ENCODE measurements at regions not wholly inside any gene's neighbourhood (a gene's known extent, or its start where the extent isn't known, plus 50 kb on each side); places are given as distances from the start of the nearest gene placed in this dataset.

- no peak for TF ChIP-seq EZH2phosphoT487 (IDR thresholded peaks at IDR 0.05; ENCODE audit: low read depth)
- TF ChIP-seq, protein P1, sequence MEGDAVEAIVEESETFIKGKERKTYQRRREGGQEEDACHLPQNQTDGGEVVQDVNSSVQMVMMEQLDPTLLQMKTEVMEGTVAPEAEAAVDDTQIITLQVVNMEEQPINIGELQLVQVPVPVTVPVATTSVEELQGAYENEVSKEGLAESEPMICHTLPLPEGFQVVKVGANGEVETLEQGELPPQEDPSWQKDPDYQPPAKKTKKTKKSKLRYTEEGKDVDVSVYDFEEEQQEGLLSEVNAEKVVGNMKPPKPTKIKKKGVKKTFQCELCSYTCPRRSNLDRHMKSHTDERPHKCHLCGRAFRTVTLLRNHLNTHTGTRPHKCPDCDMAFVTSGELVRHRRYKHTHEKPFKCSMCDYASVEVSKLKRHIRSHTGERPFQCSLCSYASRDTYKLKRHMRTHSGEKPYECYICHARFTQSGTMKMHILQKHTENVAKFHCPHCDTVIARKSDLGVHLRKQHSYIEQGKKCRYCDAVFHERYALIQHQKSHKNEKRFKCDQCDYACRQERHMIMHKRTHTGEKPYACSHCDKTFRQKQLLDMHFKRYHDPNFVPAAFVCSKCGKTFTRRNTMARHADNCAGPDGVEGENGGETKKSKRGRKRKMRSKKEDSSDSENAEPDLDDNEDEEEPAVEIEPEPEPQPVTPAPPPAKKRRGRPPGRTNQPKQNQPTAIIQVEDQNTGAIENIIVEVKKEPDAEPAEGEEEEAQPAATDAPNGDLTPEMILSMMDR (IDR thresholded peaks at IDR 0.05; ENCODE audit: low read depth, low read length), result no peak
- H2AFZ ChIP-seq (ENCODE audit: low read depth, low read length), result no peak overlapping the region
- no peaks in the 10 kb centered on the region for H3K4me1 ChIP-seq (ENCODE audit: low read length)
- H3K9me3 ChIP-seq (ENCODE audit: insufficient read depth, low read length), result no peaks in the 10 kb centered on the region
- no peak overlapping the region for H3K4me2 ChIP-seq (ENCODE audit: low read length)
- no peaks in the 10 kb centered on the region for H4K20me1 ChIP-seq (ENCODE audit: insufficient read depth, low read length)
- H3K79me2 ChIP-seq (ENCODE audit: low read length), result no peaks in the 10 kb centered on the region
- no peaks in the 10 kb centered on the region for H3K27me3 ChIP-seq (ENCODE audit: low read depth, low read length)
- no peaks in the 10 kb centered on the region for H3K36me3 ChIP-seq (replicated peaks; ENCODE audit: low read depth, low read length)
- H3K9ac ChIP-seq (ENCODE audit: low read length), result no peak overlapping the region
- H3K27ac ChIP-seq (ENCODE audit: low read length), result no peak overlapping the region
- no peak overlapping the region for H3K4me3 ChIP-seq (ENCODE audit: low read length)
These were observed 775.9 kb upstream of the CDH9 start for GRCh38 chr5:27814286-27814685.

- Histone ChIP-seq H3K36me3 (replicated peaks; ENCODE audit: low read depth, low read length) (no peaks in the 10 kb centered on the region), H3K27me3 (ENCODE audit: low read depth, low read length) (no peaks in the 10 kb centered on the region), H3K4me1 (ENCODE audit: low read length) (no peaks in the 10 kb centered on the region), H3K79me2 (ENCODE audit: low read length) (no peaks in the 10 kb centered on the region), H3K9me3 (ENCODE audit: insufficient read depth, low read length) (no peaks in the 10 kb centered on the region), H2AFZ (ENCODE audit: low read depth, low read length) (no peak overlapping the region), H3K4me3 (ENCODE audit: low read length) (no peak overlapping the region), H4K20me1 (ENCODE audit: insufficient read depth, low read length) (no peaks in the 10 kb centered on the region), H3K27ac (ENCODE audit: low read length) (no peak overlapping the region), H3K9ac (ENCODE audit: low read length) (no peak overlapping the region), H3K4me2 (ENCODE audit: low read length) (no peak overlapping the region)
- no peak for TF ChIP-seq EZH2phosphoT487 (IDR thresholded peaks at IDR 0.05; ENCODE audit: low read depth)
- TF ChIP-seq, protein P1 (IDR thresholded peaks at IDR 0.05; ENCODE audit: low read depth, low read length), result no peak
These were observed 772.1 kb upstream of the CDH9 start for GRCh38 chr5:27810458-27810857.

DNA sequence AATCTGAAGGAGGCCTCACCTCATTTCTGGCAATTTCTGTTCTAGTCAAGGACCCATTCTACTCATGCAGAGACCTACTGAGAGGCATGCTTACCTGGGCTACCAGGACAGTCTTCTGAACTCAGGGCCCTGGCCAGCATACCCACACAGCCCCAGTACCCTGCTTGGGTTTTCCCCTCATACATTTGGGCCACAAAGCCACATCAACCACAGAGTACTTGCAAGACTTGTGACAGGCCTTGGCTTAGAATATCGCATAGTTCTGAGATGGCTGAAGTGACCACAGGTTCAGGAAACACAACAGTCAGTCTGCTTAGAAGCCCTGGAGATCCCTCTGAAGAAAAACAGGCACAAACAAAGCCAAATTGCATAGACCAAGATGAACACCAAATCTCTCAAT, 758.8 kb upstream of the CDH9 start:
- no peak overlapping the region for H3K4me3 ChIP-seq (ENCODE audit: low read length)
- no peak overlapping the region for H3K4me2 ChIP-seq (ENCODE audit: low read length)
- H3K79me2 ChIP-seq (ENCODE audit: low read length), result no peaks in the 10 kb centered on the region
- H4K20me1 ChIP-seq (ENCODE audit: insufficient read depth, low read length), result no peaks in the 10 kb centered on the region
- no peaks in the 10 kb centered on the region for H3K4me1 ChIP-seq (ENCODE audit: low read length)
- no peak overlapping the region for H2AFZ ChIP-seq (ENCODE audit: low read depth, low read length)
- no peak overlapping the region for H3K27ac ChIP-seq (ENCODE audit: low read length)
- no peaks in the 10 kb centered on the region for H3K27me3 ChIP-seq (ENCODE audit: low read depth, low read length)
- no peak for TF ChIP-seq EZH2phosphoT487 (IDR thresholded peaks at IDR 0.05; ENCODE audit: low read depth)
- TF ChIP-seq, protein P1 (IDR thresholded peaks at IDR 0.05; ENCODE audit: low read depth, low read length), result no peak
- no peak overlapping the region for H3K9ac ChIP-seq (ENCODE audit: low read length)
- H3K36me3 ChIP-seq (replicated peaks; ENCODE audit: low read depth, low read length), result no peaks in the 10 kb centered on the region
- H3K9me3 ChIP-seq (ENCODE audit: insufficient read depth, low read length), result no peaks in the 10 kb centered on the region

DNA sequence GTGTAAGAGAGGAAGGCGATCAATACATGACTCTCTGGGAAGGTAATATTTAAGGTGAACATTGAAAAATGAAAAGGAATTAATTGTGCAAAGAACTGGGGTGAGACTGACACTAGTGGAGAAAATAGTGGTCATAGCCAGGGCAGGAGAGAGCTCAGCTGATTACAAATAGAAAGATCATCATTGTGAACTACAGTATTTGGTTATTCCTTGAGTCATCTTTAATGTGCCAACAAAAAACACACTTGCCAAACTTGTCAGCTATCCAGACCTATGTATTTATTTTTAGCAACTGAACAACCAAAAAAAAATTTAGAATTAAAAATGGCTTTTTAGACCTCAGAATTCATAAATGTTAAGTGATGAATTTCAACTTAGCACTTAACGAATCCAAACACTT, 749.8 kb upstream of the CDH9 start:
- no peaks in the 10 kb centered on the region for H3K79me2 ChIP-seq (ENCODE audit: low read length)
- H3K4me2 ChIP-seq (ENCODE audit: low read length), result no peak overlapping the region
- H3K9me3 ChIP-seq (ENCODE audit: insufficient read depth, low read length), result no peaks in the 10 kb centered on the region
- H3K4me1 ChIP-seq (ENCODE audit: low read length), result no peaks in the 10 kb centered on the region
- H4K20me1 ChIP-seq (ENCODE audit: insufficient read depth, low read length), result no peaks in the 10 kb centered on the region
- no peak overlapping the region for H2AFZ ChIP-seq (ENCODE audit: low read depth, low read length)
- no peak overlapping the region for H3K4me3 ChIP-seq (ENCODE audit: low read length)
- H3K27me3 ChIP-seq (ENCODE audit: low read depth, low read length), result no peaks in the 10 kb centered on the region
- no peaks in the 10 kb centered on the region for H3K36me3 ChIP-seq (replicated peaks; ENCODE audit: low read depth, low read length)
- TF ChIP-seq EZH2phosphoT487 (IDR thresholded peaks at IDR 0.05; ENCODE audit: low read depth), result no peak
- TF ChIP-seq, protein P1 (IDR thresholded peaks at IDR 0.05; ENCODE audit: low read depth, low read length), result no peak
- no peak overlapping the region for H3K27ac ChIP-seq (ENCODE audit: low read length)
- H3K9ac ChIP-seq (ENCODE audit: low read length), result no peak overlapping the region

Data from OCI-LY3 (cell line).